Urinary bladder (tissue), 3 donors: ENCODE measurements at regions not wholly inside any gene's neighbourhood (a gene's known extent, or its start where the extent isn't known, plus 50 kb on each side); places are given as distances from the start of the nearest gene placed in this dataset.
A peak's percentile ranks its signal among the peaks of the same experiment; 100 is the strongest.
"Not testable (repeated sequence)": the region's sequence is repeated elsewhere in the genome, so short reads cannot be mapped to it uniquely, and the experiment has no call there.

ENCODE experiments used
- DNase-seq: peaks from one replicate; pipeline ENCODE4 v3.0.0-alpha.2; 2015; ENCODE audit errors: extremely low spot score
- H3K27ac ChIP-seq: one replicate; pipeline ENCODE4 v1.5.1; 2013; ENCODE audit warnings: low read depth, mild to moderate bottlenecking, moderate library complexity
- H3K36me3 ChIP-seq: one replicate; pipeline ENCODE4 v1.6.1; 2013; ENCODE audit warnings: mild to moderate bottlenecking, moderate library complexity; ENCODE audit not compliant: insufficient read depth
- H3K4me1 ChIP-seq: one replicate; pipeline ENCODE4 v1.6.1; 2013; ENCODE audit warnings: mild to moderate bottlenecking, moderate library complexity; ENCODE audit not compliant: insufficient read depth
- H3K4me3 ChIP-seq: one replicate; pipeline ENCODE4 v1.5.1; 2013; ENCODE audit warnings: low read depth, low read length
- WGBS: extraction: QIAGEN DNeasy Blood & Tissue Kit; methylation state at CpG from one replicate; pipeline ENCODE4 v1.1.7; 2013; 5-methylcytosine and 5-hydroxymethylcytosine counted together
- donor health status: healthy with polysubstance abuse.
- donor health status: healthy.

DNA sequence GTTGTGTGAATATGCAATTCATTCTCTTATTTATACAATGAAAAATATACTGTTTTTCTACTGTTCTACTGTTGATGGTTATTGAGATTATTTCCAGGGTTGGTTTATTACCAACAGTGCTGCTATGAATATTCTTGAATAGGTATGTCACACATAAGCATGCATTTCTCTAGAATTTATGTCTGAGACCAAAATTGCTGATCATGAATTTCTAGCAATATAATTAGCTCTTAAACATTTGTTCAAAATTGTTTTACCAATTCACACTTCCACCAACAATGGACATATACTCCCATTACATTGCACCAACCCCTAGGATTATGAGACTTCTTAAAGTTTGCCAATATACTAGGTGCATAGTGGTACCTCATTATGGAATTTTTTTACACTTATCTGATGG is 164.1 kb upstream of the KCNQ5 start:
- H3K27ac ChIP-seq, result no peak overlapping the region
- no peak overlapping the region for H3K4me3 ChIP-seq
- no peak for DNase-seq
- H3K36me3 ChIP-seq, result no peaks in the 10 kb centered on the region
- no peaks in the 10 kb centered on the region for H3K4me1 ChIP-seq

DNA sequence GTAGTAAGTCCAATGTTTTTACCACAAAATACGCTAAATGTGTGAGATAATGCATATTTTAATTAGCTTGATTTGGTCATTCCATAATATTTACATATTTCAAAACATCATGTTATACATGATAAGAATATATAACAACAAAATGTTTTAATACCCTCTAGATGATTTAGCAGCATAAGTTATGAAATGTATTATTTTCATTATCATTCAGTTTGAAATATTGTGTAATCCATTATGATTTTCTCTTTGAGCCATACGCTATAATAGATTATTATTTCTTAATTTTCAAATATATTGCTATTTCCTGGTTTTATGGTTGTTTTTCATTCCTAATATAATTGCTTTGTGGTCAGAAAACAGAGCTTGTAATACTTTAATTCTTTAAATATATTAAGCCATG is 163.3 kb upstream of the KCNQ5 start:
- 92% methylated on average over 2 of the region's 2 CpGs for WGBS
- no peak overlapping the region for H3K27ac ChIP-seq
- no peaks in the 10 kb centered on the region for H3K36me3 ChIP-seq
- DNase-seq, result no peak
- no peak overlapping the region for H3K4me3 ChIP-seq
- H3K4me1 ChIP-seq, result no peaks in the 10 kb centered on the region

DNA sequence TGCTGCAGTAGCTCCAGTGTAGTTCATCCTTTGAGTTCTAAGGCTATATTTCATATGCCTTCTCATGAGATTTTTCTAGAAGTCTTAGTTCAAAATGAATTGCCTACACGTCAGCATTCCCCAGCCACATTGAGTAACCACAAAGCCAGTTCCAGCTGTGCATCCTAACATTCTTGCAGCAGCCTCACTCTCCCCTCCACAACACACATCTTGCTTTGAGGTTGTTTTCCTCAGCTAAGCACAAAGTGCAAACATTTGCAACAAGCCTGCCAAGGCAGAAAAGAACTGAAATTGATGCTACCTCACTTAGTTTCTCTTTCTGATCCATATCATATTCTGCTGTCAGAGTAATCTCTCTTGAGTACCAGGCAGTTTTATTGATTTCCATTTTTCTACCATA is 160.7 kb upstream of the KCNQ5 start:
- 56% methylated on average over 1 of the region's 1 CpG for WGBS

DNA sequence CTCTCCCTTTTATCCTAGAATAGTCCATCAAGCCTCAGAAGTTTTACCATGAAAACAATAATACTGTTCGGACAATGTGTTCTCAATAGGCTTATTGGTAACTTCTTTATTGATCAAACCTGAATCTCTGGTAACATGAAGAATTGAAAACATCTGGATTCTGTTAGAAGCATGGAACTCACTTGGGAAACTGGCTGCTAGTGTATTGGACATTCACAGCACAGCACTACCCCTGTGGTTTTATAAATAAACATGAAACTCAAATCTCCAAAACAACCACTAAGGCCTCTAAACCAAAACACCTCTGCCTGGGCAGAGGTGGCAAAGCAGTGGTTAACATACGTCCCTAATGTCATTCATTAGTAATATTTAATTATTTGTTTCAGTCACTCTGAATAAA is 157.6 kb upstream of the KCNQ5 start:
- H3K4me3 ChIP-seq, result no peak overlapping the region
- DNase-seq, result no peak
- no peak overlapping the region for H3K27ac ChIP-seq
- H3K36me3 ChIP-seq, result no peaks in the 10 kb centered on the region
- WGBS, result 69% methylated on average over 2 of the region's 2 CpGs
- no peaks in the 10 kb centered on the region for H3K4me1 ChIP-seq

More for the DNA sequence above, 160.7 kb upstream of the KCNQ5 start:
- Histone ChIP-seq H3K27ac (no peak overlapping the region), H3K4me3 (no peak overlapping the region), H3K36me3 (no peaks in the 10 kb centered on the region), H3K4me1 (no peaks in the 10 kb centered on the region)
- no peak for DNase-seq

DNA sequence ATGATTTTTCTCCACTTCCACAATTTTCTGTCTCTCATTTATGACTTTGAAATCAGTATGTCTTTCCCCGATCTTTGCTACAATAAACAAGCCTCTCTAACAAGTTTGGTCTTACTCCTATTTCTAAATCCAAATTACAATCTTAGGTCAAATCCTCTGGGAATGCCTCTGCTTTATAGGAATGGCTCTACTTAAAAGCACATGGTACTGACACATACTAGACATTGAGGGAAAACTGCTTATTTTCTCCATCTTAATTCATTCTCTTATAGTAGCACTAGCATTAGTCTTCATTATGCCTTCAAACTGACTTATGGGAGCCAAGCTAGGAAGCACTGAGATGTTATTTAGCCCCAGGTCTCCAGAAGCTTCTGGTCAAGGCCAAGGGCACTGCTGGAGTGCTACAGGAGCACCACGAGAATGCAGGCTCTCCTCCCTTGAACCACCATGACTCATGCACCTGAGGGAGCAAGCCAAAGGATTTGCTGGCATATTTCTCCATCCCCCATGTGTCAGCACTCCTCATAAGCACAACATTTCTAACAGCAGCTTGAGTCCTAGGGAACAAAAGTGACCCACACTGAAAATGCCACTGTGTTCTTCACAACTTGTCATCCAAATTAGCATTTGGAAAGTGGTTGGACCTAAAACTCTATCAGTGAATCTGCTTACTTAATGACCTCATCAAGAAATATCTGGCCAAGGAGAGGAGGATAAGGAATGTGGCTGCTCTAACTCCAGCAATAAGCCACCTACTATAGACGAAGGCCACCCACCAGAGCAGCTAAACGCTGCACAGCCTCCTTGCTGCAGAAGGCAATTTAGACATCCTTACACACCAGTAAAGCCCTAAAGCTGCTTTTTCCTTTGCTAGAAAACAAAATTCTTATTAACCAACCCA is 156.8 kb upstream of the KCNQ5 start:
- Histone ChIP-seq H3K4me3 (no peak overlapping the region), H3K27ac (no peak overlapping the region), H3K4me1 (no peaks in the 10 kb centered on the region), H3K36me3 (no peaks in the 10 kb centered on the region)
- 47% methylated on average over 4 of the region's 4 CpGs for WGBS
- no peak for DNase-seq

DNA sequence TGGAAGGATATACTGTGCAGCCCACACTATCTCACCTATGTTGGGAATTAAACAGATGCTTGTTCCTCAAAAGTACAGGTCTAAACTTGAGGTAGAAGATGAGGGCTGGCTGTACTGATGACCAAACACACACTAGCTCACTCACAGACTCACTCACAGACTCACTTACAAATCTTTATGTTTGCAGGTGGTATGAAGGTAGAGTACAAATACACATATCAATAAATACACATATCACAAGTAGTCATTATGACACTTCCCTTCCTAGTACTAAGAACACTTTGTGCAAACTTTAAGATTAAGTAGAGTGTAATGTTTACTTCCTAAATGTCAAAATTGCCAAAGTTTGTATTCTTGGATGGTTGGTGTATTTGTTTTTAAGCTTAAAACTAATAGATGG is 155.4 kb upstream of the KCNQ5 start:
- DNase-seq, result no peak
- H3K36me3 ChIP-seq, result no peaks in the 10 kb centered on the region
- no peak overlapping the region for H3K27ac ChIP-seq
- no peaks in the 10 kb centered on the region for H3K4me1 ChIP-seq
- no peak overlapping the region for H3K4me3 ChIP-seq

DNA sequence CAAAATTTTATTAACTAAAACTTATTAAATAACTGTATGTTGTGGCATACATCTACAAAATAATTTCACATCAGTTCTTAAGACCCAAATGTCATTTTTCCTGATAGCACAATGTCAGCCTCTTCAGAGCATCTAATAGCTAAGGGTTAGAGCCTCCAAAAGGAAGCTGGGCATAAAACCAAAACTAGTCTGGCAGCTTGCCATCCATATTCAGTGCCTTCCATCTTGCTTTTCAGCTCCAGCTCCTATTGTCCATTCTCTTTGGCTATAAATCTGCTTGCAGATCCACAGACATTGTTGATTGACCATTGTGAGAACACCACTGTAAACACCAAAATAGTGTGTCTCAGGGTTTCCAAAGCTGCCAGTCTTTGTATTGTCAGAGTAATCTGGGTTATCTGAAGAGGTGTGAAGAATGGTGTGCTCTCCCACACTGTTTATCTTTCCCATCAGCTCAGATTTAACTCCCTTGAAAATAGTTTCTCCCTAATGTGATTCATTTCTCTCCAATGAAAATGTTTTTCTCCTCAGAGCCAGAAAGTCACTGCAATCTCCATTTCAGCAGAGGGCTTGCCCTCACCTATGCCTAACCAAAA is 154.8 kb upstream of the KCNQ5 start:
- H3K4me3 ChIP-seq, result no peak overlapping the region
- H3K36me3 ChIP-seq, result no peaks in the 10 kb centered on the region
- H3K4me1 ChIP-seq, result no peaks in the 10 kb centered on the region
- no peak for DNase-seq
- no peak overlapping the region for H3K27ac ChIP-seq

DNA sequence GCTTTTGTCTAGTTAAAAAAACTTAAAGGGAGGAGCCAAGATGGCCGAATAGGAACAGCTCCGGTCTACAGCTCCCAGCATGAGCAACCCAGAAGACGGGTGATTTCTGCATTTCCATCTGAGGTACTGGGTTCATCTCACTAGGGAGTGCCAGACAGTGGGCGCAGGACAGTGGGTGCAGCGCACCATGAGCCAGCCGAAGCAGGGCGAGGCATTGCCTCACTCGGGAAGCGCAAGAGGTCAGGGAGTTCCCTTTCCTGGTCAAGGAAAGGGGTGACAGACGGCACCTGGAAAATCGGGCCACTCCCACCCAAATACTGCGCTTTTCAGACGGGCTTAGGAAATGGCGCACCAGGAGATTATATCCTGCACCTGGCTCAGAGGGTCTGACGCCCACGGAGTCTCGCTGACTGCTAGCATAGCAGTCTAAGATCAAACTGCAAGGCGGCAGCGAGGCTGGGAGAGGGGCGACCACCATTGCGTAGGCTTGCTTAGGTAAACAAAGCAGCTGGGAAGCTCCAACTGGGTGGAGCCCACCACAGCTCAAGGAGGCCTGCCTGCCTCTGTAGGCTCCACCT is 152.4 kb upstream of the KCNQ5 start:
- H3K36me3 ChIP-seq, DNase-seq, H3K4me3 ChIP-seq, H3K27ac ChIP-seq, H3K4me1 ChIP-seq: not testable (repeated sequence)
- WGBS, result 95% methylated on average over 21 of the region's 21 CpGs

DNA sequence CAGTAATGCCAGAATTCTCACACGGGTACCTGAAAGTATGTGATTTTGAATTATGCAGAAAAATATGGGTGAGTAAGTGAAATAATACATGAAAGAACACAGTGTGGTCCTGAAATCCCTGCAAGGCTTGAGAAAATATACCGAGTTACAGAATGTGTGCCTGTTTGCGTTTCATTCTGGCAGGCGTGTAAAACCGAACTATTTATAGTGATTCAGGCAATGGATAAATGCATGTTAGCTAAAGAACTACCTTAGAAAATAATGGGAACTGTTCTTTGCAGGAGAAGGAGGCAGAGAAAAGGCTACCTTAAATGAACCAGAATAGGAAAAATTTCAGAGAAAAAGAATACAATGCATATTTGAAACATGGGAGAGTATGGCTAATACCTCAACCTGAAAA is 145.8 kb upstream of the KCNQ5 start:
- WGBS, result 68% methylated on average over 5 of the region's 5 CpGs
- Histone ChIP-seq H3K27ac (no peak overlapping the region), H3K4me3 (no peak overlapping the region), H3K4me1 (no peaks in the 10 kb centered on the region), H3K36me3 (no peaks in the 10 kb centered on the region)
- no peak for DNase-seq

DNA sequence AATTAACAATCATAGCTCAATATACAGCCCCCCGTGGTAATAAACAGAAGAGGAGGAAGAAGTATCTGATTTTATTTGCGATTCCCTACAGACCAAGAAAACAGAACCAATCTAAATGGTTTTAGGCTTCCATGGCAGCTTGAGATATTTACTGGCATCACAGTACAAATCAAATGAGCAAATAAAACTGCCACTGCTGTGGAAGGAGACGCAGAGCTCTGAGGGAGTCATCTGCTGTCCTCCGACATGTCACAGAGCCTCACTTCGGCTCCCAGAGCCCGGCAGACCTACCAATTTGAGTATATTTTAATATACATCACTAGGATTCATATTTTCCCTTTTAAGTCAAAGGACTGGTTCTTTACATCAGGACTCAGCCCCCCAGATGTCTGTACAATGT is 145.2 kb upstream of the KCNQ5 start:
- H3K27ac ChIP-seq, result no peak overlapping the region
- no peak overlapping the region for H3K4me3 ChIP-seq
- H3K36me3 ChIP-seq, result no peaks in the 10 kb centered on the region
- WGBS, result 57% methylated on average over 6 of the region's 6 CpGs
- DNase-seq, result peak; percentile 4
- no peaks in the 10 kb centered on the region for H3K4me1 ChIP-seq

DNA sequence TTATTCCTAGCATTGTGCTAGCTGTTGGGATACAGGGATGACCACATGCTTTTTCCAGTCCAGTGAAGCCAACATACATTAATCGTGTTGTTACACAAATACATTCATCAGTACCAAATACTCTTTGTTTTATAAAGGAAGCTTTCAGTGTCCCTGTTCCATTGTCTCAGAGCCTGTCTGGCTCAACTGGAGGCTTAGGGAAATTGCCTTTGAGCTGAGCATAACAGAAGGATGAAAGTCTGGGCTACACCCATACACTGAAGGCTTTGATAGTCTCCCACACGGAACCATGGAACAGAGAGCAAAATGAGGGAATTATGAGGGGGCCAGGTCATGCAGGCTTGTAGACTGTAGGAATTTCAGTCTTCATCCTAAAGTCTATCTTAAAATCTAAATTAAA is 126.4 kb upstream of the KCNQ5 start:
- DNase-seq, result no peak
- Histone ChIP-seq H3K27ac (no peak overlapping the region), H3K4me1 (no peaks in the 10 kb centered on the region), H3K36me3 (no peaks in the 10 kb centered on the region), H3K4me3 (no peak overlapping the region)
- 82% methylated on average over 2 of the region's 2 CpGs for WGBS

DNA sequence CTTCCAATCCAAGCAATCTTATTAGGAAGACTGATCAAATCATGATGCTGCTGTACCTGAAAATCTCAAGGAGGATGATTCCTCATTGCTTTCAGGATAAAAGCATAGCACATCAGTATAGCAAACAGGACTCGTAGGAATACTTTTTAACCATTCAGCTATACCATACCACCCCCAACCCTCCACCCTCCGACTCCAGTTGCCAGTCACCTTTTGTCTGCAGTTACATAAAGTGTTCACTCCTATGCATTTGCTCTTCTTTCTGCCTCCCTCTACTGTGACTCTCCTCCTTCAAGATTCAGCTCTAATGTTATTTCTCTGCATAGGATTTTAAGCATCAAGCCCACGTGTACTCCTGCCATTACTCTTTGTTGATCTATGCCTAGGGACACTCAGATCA is 124.7 kb upstream of the KCNQ5 start:
- 63% methylated on average over 3 of the region's 3 CpGs for WGBS
- no peaks in the 10 kb centered on the region for H3K36me3 ChIP-seq

DNA sequence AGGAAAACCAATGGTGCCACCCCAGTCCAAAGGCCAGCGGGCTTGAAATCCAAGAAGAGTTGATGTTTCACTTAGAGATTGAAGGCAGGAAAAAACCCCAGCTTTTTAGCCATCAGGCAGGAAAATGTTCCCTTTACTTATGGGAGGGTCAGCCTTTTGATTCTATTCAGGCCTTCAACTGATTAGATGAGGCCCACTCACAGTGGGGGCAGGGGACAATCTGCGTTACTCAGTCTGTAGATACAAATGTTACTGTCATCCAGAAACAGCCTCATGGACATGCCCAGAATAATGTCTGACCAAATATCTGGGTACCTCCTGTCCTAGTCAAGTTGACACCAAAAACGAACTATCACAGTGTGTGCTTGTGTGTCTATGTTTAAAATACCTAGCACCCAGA is 121.2 kb upstream of the KCNQ5 start:
- Histone ChIP-seq H3K36me3 (no peaks in the 10 kb centered on the region), H3K4me1 (no peaks in the 10 kb centered on the region), H3K27ac (no peak overlapping the region), H3K4me3 (no peak overlapping the region)
- 88% methylated on average over 3 of the region's 3 CpGs for WGBS
- DNase-seq, result no peak

More for the DNA sequence above, 124.7 kb upstream of the KCNQ5 start:
- no peaks in the 10 kb centered on the region for H3K4me1 ChIP-seq
- no peak overlapping the region for H3K4me3 ChIP-seq
- no peak for DNase-seq
- H3K27ac ChIP-seq, result no peak overlapping the region

DNA sequence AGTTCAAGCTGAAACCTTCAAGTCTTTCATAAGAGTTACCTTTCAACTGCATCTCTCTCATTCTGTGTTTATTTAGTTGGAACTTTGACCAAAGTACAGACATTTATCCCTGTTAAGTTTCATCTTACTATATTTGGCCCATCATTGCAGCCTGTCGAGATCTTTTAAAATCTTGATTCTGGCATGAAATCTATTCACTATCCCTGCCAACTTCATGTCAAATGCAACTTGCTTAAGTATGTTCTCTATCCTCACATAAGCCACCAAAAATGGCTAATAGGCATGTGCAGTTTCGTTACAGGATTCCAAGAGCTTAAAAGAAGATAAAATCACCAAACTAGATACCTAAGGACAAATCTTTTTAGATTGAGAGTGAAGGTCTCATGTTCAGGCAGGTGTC is 117.5 kb upstream of the KCNQ5 start:
- H3K4me3 ChIP-seq, result no peak overlapping the region
- WGBS, result 33% methylated on average over 2 of the region's 2 CpGs
- H3K27ac ChIP-seq, result no peak overlapping the region
- H3K4me1 ChIP-seq, result no peaks in the 10 kb centered on the region
- no peaks in the 10 kb centered on the region for H3K36me3 ChIP-seq
- no peak for DNase-seq
